Esophagus muscularis mucosa (tissue), 4 donors: ENCODE measurements at regions not wholly inside any gene's neighbourhood (a gene's known extent, or its start where the extent isn't known, plus 50 kb on each side); places are given as distances from the start of the nearest gene placed in this dataset.

Source experiments
- DNase-seq: peaks from one replicate; pipeline ENCODE4 v3.0.0-alpha.2; 2017; ENCODE audit errors: extremely low spot score
- H3K27ac ChIP-seq, 4 donors: fragments of 200-600 bp; sonication (generic); replicated peaks in 1 of 4; 1 replicate in 3 of 4; 2 replicates in 1 of 4; pipeline ENCODE4 v1.5.1; 2016 to 2019; ENCODE audit warnings: mild to moderate bottlenecking in 1 of 4
- H3K27me3 ChIP-seq, 4 donors: fragments of 200-600 bp; sonication (generic); one replicate each; pipeline versions ENCODE4 v1.5.1 to v1.6.0; 2016 to 2019
- H3K36me3 ChIP-seq, 4 donors: fragments of 200-600 bp; sonication (generic); one replicate each; pipeline ENCODE4 v1.5.1; 2016 to 2019
- H3K4me1 ChIP-seq, 4 donors: fragments of 200-600 bp; sonication (generic); one replicate each; pipeline ENCODE4 v1.5.1; 2016 to 2019
- H3K4me3 ChIP-seq, 4 donors: fragments of 200-600 bp; sonication (generic); 1 replicate in 2 of 4; 2 replicates in 2 of 4; pipeline ENCODE4 v1.5.1; 2016 to 2019; ENCODE audit warnings: mild to moderate bottlenecking in 4 of 4, moderate library complexity in 1 of 4
- H3K9me3 ChIP-seq, 4 donors: fragments of 200-600 bp; sonication (generic); 1 replicate in 3 of 4; 2 replicates in 1 of 4; pipeline ENCODE4 v1.5.1; 2016 to 2019
- CTCF ChIP-seq, 3 experiments: fragments of 200-600 bp in 2 of 3; fragments of 450-650 bp in 1 of 3; sonication (generic) in 2 of 3; IDR thresholded peaks; one replicate each; pipeline ENCODE4 v1.5.1; 2017 to 2019; ENCODE audit warnings: antibody characterized with exemption in 3 of 3, mild to moderate bottlenecking in 2 of 3, moderate library complexity in 1 of 3
- EP300 ChIP-seq: sonication (generic); formaldehyde crosslinking; IDR thresholded peaks from one replicate; pipeline ENCODE4 v1.6.1; 2017; ENCODE audit warnings: antibody characterized with exemption
- POLR2A ChIP-seq: fragments of 450-650 bp; IDR thresholded peaks from one replicate; pipeline ENCODE4 v1.6.1; 2017; ENCODE audit warnings: antibody characterized with exemption, moderate library complexity, mild to moderate bottlenecking, low read depth
- POLR2AphosphoS5 ChIP-seq, 2 donors: sonication (generic); formaldehyde crosslinking; IDR thresholded peaks; one replicate each; pipeline ENCODE4 v1.6.1; 2017; ENCODE audit warnings: antibody characterized with exemption in 2 of 2
- WGBS: methylation state at CpG from one replicate; pipeline ENCODE4 v1.1.5; 2018; 5-methylcytosine and 5-hydroxymethylcytosine counted together
- intact Hi-C: fragments of 100-400 bp; cut with DNase I; formaldehyde crosslinking; loops from one replicate; pipeline ENCODE4 v1.15.1; 2023

- no peaks in the 10 kb centered on the region for H3K4me1 ChIP-seq
- no peaks in the 10 kb centered on the region for H3K36me3 ChIP-seq
- 49% methylated on average over 4 of the region's 4 CpGs for WGBS
- TF ChIP-seq POLR2A (no peak), EP300 (no peak), CTCF (IDR thresholded peaks at IDR 0.05) (no peak), POLR2AphosphoS5 (IDR thresholded peaks at IDR 0.05) (no peak)
- H3K9me3 ChIP-seq = no peaks in the 10 kb centered on the region
- no peak for DNase-seq
- H3K27ac ChIP-seq = no peak overlapping the region
- H3K4me3 ChIP-seq = no peak overlapping the region
- intact Hi-C loops = no loop called here
- H3K27me3 ChIP-seq = peaks cover 0 to 44% (median 0%) of the 10 kb centered on the region in 4 donors
These were observed 52.6 kb upstream of the ARAP3 start for GRCh38 chr5:141734501-141735229.

GRCh38 chr5:141733198-141733597 lies 51.2 kb upstream of the ARAP3 start:
- WGBS = 54% methylated on average over 2 of the region's 2 CpGs
- no peaks in the 10 kb centered on the region for H3K36me3 ChIP-seq
- intact Hi-C loops = no loop called here
- H3K4me3 ChIP-seq = no peak overlapping the region
- H3K4me1 ChIP-seq = no peaks in the 10 kb centered on the region
- TF ChIP-seq POLR2A (no peak), POLR2AphosphoS5 (IDR thresholded peaks at IDR 0.05) (no peak), EP300 (no peak), CTCF (IDR thresholded peaks at IDR 0.05) (no peak)
- H3K27me3 ChIP-seq = peaks cover 0 to 43% (median 0%) of the 10 kb centered on the region in 4 donors
- DNase-seq = no peak
- no peaks in the 10 kb centered on the region for H3K9me3 ChIP-seq
- H3K27ac ChIP-seq = no peak overlapping the region

GRCh38 chr5:141732417-141732816 lies 50.4 kb upstream of the ARAP3 start:
- Histone ChIP-seq H3K36me3 (no peaks in the 10 kb centered on the region), H3K4me3 (no peak overlapping the region), H3K27ac (no peak overlapping the region), H3K4me1 (no peaks in the 10 kb centered on the region), H3K27me3 (peaks cover 0 to 36% (median 0%) of the 10 kb centered on the region in 4 donors), H3K9me3 (no peaks in the 10 kb centered on the region)
- DNase-seq = no peak
- intact Hi-C loops = no loop called here
- no peak for TF ChIP-seq POLR2AphosphoS5 (IDR thresholded peaks at IDR 0.05)
- no peak for TF ChIP-seq POLR2A
- no peak for TF ChIP-seq EP300
- no peak for TF ChIP-seq CTCF (IDR thresholded peaks at IDR 0.05)
